ENCODE measurements at regions not wholly inside any gene's neighbourhood (a gene's known extent, or its start where the extent isn't known, plus 50 kb on each side); places are given as distances from the start of the nearest gene placed in this dataset.

- TF ChIP-seq CTCF (IDR thresholded peaks at IDR 0.05; ENCODE audit: low read depth, low read length, poor library complexity, severe bottlenecking) = no peak
- TF ChIP-seq EZH2phosphoT487 (IDR thresholded peaks at IDR 0.05; ENCODE audit: borderline replicate concordance, low read length) = no peak
Measured at GRCh38 chr9:129267141-129267540, 89.1 kb upstream of the IER5L start.

All from DOHH2 (cell line).